HG03565 (cell line): ENCODE measurements at regions not wholly inside any gene's neighbourhood (a gene's known extent, or its start where the extent isn't known, plus 50 kb on each side); places are given as distances from the start of the nearest gene placed in this dataset.
"Not testable (repeated sequence)": the region's sequence is repeated elsewhere in the genome, so short reads cannot be mapped to it uniquely, and the experiment has no call there.

Source experiments
- ATAC-seq: cut with Tn5 transposase; IDR thresholded peaks from one replicate; pipeline ENCODE4 v1.9.1; 2021; ENCODE audit warnings: mild to moderate bottlenecking, moderate library complexity; ENCODE audit not compliant: unreplicated experiment

- no peak for ATAC-seq
Observed at GRCh38 chr3:109982201-109982600, 644.9 kb upstream of the DPPA4 start.

- ATAC-seq, result no peak
Observed at GRCh38 chr3:109984976-109985375, 647.6 kb upstream of the DPPA4 start.

- no peak for ATAC-seq
Observed at GRCh38 chr3:109985943-109986555, 648.7 kb upstream of the DPPA4 start.

- ATAC-seq, result no peak
Observed at GRCh38 chr3:109994853-109995252, 657.5 kb upstream of the DPPA4 start.

- no peak for ATAC-seq
Observed at GRCh38 chr3:109995377-109995776, 658.0 kb upstream of the DPPA4 start.

- not testable (repeated sequence) for ATAC-seq
Observed at GRCh38 chr3:110001905-110002304, 664.6 kb upstream of the DPPA4 start.

GRCh38 chr3:110006913-110007312, 669.6 kb upstream of the DPPA4 start:
- ATAC-seq, result no peak

GRCh38 chr3:110015231-110015963, 678.1 kb upstream of the DPPA4 start:
- ATAC-seq, result no peak

GRCh38 chr3:110016235-110016815, 679.0 kb upstream of the DPPA4 start:
- no peak for ATAC-seq

- no peak for ATAC-seq
Observed at GRCh38 chr3:110017304-110017703, 680.0 kb upstream of the DPPA4 start.

- ATAC-seq, result no peak
Observed at GRCh38 chr3:110021659-110022058, 684.3 kb upstream of the DPPA4 start.

- ATAC-seq, result not testable (repeated sequence)
Observed at GRCh38 chr3:110023022-110023421, 685.7 kb upstream of the DPPA4 start.

- ATAC-seq, result no peak
Observed at GRCh38 chr3:110026421-110026820, 689.1 kb upstream of the DPPA4 start.

- ATAC-seq, result no peak
Observed at GRCh38 chr3:110027446-110028080, 690.2 kb upstream of the DPPA4 start.

GRCh38 chr3:110031975-110032374, 694.6 kb upstream of the DPPA4 start:
- no peak for ATAC-seq

- no peak for ATAC-seq
Observed at GRCh38 chr3:110059431-110059830, 722.1 kb upstream of the DPPA4 start.

- ATAC-seq, result no peak
Observed at GRCh38 chr3:110062716-110063115, 725.4 kb upstream of the DPPA4 start.

- ATAC-seq, result no peak
Observed at GRCh38 chr3:110063178-110063577, 725.8 kb upstream of the DPPA4 start.

GRCh38 chr3:110066206-110066605, 728.9 kb upstream of the DPPA4 start:
- ATAC-seq, result no peak

GRCh38 chr3:110067527-110067926, 730.2 kb upstream of the DPPA4 start:
- no peak for ATAC-seq

- ATAC-seq, result no peak
Observed at GRCh38 chr3:110069761-110070160, 732.4 kb upstream of the DPPA4 start.
